Right lobe of liver (tissue), 6 donors: ENCODE measurements at regions not wholly inside any gene's neighbourhood (a gene's known extent, or its start where the extent isn't known, plus 50 kb on each side); places are given as distances from the start of the nearest gene placed in this dataset.

Source experiments
- ATAC-seq, 4 donors: fragments of 200-7000 bp; cut with Tn5 transposase; one replicate each; pipeline ENCODE4 v1.9.1; 2020; ENCODE audit warnings: mild to moderate bottlenecking in 4 of 4, moderate library complexity in 4 of 4
- DNase-seq, 3 donors: peaks; one replicate each; pipeline ENCODE4 v3.0.0-alpha.2; 2020
- H3K27ac ChIP-seq, 3 donors: fragments of 200-600 bp; one replicate each; pipeline ENCODE4 v1.8.0; 2022
- H3K27me3 ChIP-seq, 2 donors: fragments of 200-600 bp; one replicate each; pipeline ENCODE4 v1.8.0; 2022
- H3K36me3 ChIP-seq, 4 donors: fragments of 200-600 bp; sonication (generic) in 1 of 4; one replicate each; pipeline versions ENCODE4 v1.5.1 to v1.8.0; 2017 to 2022; ENCODE audit warnings: control low read depth in 1 of 4
- H3K4me1 ChIP-seq, 4 donors: fragments of 200-600 bp; sonication (generic) in 1 of 4; one replicate each; pipeline versions ENCODE4 v1.5.1 to v1.8.0; 2017 to 2022; ENCODE audit warnings: control low read depth in 1 of 4
- H3K4me3 ChIP-seq, 3 donors: fragments of 200-600 bp; one replicate each; pipeline ENCODE4 v1.8.0; 2022
- H3K9me3 ChIP-seq, 4 donors: fragments of 200-600 bp; sonication (generic) in 1 of 4; one replicate each; pipeline versions ENCODE4 v1.5.1 to v1.8.0; 2017 to 2022; ENCODE audit warnings: control low read depth in 1 of 4
- CTCF ChIP-seq, 4 donors: fragments of 200-600 bp in 3 of 4; fragments of 450-650 bp in 1 of 4; IDR thresholded peaks; one replicate each; pipeline versions ENCODE4 v1.5.1 to v1.8.0; 2016 to 2022; ENCODE audit warnings: antibody characterized with exemption in 4 of 4, mild to moderate bottlenecking in 2 of 4
- POLR2A ChIP-seq: fragments of 450-650 bp; IDR thresholded peaks from one replicate; pipeline ENCODE4 v1.6.1; 2017; ENCODE audit warnings: antibody characterized with exemption, mild to moderate bottlenecking
- WGBS: methylation state at CpG from one replicate; pipeline ENCODE4 v1.1.6; 2018; ENCODE audit warnings: low coverage, low lambda C conversion rate; ENCODE audit not compliant: insufficient coverage; ENCODE audit errors: missing lambda C conversion rate; 5-methylcytosine and 5-hydroxymethylcytosine counted together
- intact Hi-C, 2 donors: fragments of 100-400 bp; cut with DNase I; formaldehyde crosslinking; loops; one replicate each; pipeline versions ENCODE4 v1.11.2 to v1.14.1; 2022
- donor health status: DM: no; HTN: yes; CAD: no.
- donor health status: DM: no; HTN: no; CAD: no.
- donor health status: DM: no; HTN: no; CAD: no.
- donor health status: DM: no; HTN: yes; CAD: no.
- donor health status: DM: no; HTN: yes; CAD: no.

GRCh38 chr7:114865564-114865963 is 56.3 kb upstream of the MDFIC start:
- WGBS: no CpG with 5 or more reads among the region's 1 CpG
- no peaks in the 10 kb centered on the region for H3K27me3 ChIP-seq
- no peak overlapping the region for H3K4me3 ChIP-seq
- H3K9me3 ChIP-seq: no peaks in the 10 kb centered on the region
- intact Hi-C loops: no loop called here
- H3K36me3 ChIP-seq: no peaks in the 10 kb centered on the region
- DNase-seq (peak; percentile 44 to 59 (median 58)), ATAC-seq (peak; percentile 91 to 97 (median 94))
- TF ChIP-seq POLR2A: no peak
- peak; percentile 78 to 84 (median 83) for TF ChIP-seq CTCF (IDR thresholded peaks at IDR 0.05)
- H3K4me1 ChIP-seq: no peaks in the 10 kb centered on the region
- no peak overlapping the region for H3K27ac ChIP-seq
